AG10803 (cell line): ENCODE measurements at regions not wholly inside any gene's neighbourhood (a gene's known extent, or its start where the extent isn't known, plus 50 kb on each side); places are given as distances from the start of the nearest gene placed in this dataset.
A peak's percentile ranks its signal among the peaks of the same experiment; 100 is the strongest.

Source experiments
- DNase-seq: peaks from one replicate; pipeline ENCODE4 v3.0.0; 2010; ENCODE audit warnings: low read depth
- H3K4me3 ChIP-seq: 2 replicates; pipeline ENCODE4 v1.5.1; 2011; ENCODE audit warnings: mild to moderate bottlenecking, low read length, control low read depth
- TF ChIP-seq, protein P1 (sequence below): conservative IDR thresholded peaks from 2 replicates; pipeline ENCODE4 v1.5.1; 2011; ENCODE audit warnings: mild to moderate bottlenecking, low read length, control low read depth, inconsistent platforms

GRCh38 chr6:139479433-139480222 lies 105.2 kb upstream of the CITED2 start:
- H3K4me3 ChIP-seq, result no peak overlapping the region
- TF ChIP-seq, protein P1, sequence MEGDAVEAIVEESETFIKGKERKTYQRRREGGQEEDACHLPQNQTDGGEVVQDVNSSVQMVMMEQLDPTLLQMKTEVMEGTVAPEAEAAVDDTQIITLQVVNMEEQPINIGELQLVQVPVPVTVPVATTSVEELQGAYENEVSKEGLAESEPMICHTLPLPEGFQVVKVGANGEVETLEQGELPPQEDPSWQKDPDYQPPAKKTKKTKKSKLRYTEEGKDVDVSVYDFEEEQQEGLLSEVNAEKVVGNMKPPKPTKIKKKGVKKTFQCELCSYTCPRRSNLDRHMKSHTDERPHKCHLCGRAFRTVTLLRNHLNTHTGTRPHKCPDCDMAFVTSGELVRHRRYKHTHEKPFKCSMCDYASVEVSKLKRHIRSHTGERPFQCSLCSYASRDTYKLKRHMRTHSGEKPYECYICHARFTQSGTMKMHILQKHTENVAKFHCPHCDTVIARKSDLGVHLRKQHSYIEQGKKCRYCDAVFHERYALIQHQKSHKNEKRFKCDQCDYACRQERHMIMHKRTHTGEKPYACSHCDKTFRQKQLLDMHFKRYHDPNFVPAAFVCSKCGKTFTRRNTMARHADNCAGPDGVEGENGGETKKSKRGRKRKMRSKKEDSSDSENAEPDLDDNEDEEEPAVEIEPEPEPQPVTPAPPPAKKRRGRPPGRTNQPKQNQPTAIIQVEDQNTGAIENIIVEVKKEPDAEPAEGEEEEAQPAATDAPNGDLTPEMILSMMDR, result no peak
- no peak for DNase-seq

DNA sequence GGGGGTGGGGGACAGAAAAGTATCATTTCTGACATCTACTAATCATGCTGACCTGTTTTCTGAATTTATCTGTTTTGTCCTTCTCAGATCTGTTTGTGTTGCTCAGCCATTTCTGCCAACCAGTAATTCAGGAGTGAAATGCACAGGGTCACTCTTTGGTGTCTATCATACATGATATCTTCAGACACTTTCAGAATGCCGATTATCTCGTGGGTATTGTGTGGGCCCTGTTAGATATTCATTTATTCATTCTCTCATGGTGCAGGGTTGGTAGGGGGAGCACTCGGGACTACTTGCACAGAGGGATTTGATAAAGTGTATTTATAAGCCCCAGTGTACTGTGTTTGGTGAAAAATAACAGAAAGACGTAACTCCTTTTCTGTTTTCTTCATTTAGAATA lies 101.2 kb upstream of the CITED2 start:
- TF ChIP-seq, protein P1, result no peak
- no peak for DNase-seq
- H3K4me3 ChIP-seq, result no peak overlapping the region

DNA sequence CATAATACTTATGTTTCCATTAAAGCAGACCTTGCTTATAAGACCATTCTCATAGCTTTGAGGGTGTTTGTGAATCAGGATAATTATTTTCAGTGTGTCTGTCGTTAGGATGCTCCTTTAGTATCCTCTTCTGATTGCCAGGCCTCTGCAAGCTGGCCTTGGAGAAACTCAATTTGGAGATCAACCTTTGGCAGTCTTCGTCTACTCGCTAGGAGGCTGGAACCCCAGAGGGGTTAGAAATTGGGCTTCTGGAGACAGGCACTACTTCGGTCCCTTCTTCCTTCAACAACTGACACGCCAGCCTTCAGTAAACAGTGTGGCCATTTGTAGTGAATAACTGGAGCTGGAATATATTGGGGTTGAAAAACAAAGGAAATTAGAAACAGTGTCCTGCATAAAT lies 100.8 kb upstream of the CITED2 start:
- TF ChIP-seq, protein P1, result no peak
- no peak overlapping the region for H3K4me3 ChIP-seq
- DNase-seq, result no peak

GRCh38 chr6:139474145-139475108 lies 100.0 kb upstream of the CITED2 start:
- TF ChIP-seq, protein P1, result no peak
- peak; percentile 56 for DNase-seq
- H3K4me3 ChIP-seq, result peak overlapping the region; percentile 45

DNA sequence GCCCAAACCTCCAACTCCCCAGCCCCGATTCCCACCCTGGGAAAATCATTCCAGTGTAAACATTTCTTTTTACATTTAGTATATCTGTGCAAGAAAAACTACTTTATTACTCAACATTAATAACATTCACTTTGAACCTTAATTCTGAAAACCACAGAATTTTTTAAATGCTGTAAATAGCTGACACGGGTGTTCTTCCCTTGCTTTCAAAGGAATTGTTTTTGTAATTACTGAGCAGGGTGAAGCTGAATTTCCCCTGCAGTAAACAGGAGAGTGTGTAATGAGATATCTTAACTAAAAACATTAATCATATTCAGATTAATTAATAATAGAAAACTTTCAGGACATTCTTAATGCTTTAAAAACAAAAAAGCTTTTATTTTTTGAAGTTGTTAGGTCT lies 99.3 kb upstream of the CITED2 start:
- TF ChIP-seq, protein P1, result no peak
- no peak overlapping the region for H3K4me3 ChIP-seq
- peak; percentile 41 for DNase-seq

DNA sequence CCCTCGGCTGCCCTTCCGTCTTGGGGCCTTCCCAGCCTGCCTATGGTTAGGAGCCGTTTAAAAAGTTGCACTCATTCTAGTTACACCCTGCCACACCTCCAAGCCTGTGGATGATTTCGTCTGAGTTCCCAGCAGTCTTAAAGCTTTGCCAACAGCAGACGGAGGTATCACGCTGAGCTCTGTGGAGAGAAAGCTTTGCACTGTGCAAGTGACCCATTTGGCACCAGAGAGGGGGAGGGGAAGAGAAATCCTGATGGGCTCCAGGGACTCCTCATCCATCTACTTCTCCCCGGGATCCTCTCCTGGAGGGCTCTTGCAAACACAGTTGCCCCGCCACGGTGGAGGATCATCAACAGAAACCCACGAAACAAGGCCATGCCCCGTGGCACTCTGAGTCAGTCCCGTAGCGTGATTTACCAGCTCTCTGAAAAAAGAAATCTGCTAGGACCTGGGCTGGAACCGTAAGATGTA lies 98.8 kb upstream of the CITED2 start:
- H3K4me3 ChIP-seq, result no peak overlapping the region
- peak; percentile 20 for DNase-seq
- TF ChIP-seq, protein P1, result no peak
